ENCODE measurements at regions not wholly inside any gene's neighbourhood (a gene's known extent, or its start where the extent isn't known, plus 50 kb on each side); places are given as distances from the start of the nearest gene placed in this dataset.

DNA sequence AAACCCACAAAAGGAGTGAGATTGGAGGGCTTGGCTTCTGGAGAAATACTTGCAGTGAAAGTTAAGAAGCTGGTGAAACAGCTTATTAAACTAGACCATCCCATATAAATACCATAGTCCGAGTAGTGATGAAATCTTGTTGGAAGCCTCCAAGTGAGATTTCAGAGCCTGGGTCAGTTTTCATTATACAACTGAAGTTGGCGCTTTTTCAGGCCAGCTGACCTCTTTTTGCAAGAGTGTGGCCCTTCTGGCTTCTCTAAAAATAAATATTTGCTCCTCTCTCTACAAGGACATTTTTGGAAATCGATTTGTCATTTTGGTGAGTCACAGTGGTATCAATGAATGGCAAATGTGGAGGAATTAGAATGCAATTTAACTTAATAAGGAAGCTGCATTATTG, 51.2 kb upstream of the THRB start:
- H3K36me3 Mint-ChIP-seq (ENCODE audit: unreplicated experiment): no peaks in the 10 kb centered on the region
- H3K4me1 Mint-ChIP-seq (ENCODE audit: unreplicated experiment): peaks cover 5% of the 10 kb centered on the region
- DNase-seq (ENCODE audit: extremely low spot score, unreplicated experiment): no peak
- no peak overlapping the region for H3K27ac Mint-ChIP-seq (ENCODE audit: unreplicated experiment)
- TF ChIP-seq, protein P1, sequence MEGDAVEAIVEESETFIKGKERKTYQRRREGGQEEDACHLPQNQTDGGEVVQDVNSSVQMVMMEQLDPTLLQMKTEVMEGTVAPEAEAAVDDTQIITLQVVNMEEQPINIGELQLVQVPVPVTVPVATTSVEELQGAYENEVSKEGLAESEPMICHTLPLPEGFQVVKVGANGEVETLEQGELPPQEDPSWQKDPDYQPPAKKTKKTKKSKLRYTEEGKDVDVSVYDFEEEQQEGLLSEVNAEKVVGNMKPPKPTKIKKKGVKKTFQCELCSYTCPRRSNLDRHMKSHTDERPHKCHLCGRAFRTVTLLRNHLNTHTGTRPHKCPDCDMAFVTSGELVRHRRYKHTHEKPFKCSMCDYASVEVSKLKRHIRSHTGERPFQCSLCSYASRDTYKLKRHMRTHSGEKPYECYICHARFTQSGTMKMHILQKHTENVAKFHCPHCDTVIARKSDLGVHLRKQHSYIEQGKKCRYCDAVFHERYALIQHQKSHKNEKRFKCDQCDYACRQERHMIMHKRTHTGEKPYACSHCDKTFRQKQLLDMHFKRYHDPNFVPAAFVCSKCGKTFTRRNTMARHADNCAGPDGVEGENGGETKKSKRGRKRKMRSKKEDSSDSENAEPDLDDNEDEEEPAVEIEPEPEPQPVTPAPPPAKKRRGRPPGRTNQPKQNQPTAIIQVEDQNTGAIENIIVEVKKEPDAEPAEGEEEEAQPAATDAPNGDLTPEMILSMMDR (IDR thresholded peaks at IDR 0.05): no peak
- H3K9me3 Mint-ChIP-seq (ENCODE audit: unreplicated experiment): peaks cover 3% of the 10 kb centered on the region
- H3K4me3 Mint-ChIP-seq (ENCODE audit: unreplicated experiment): no peak overlapping the region
- H3K27me3 Mint-ChIP-seq (ENCODE audit: unreplicated experiment): peaks cover 4% of the 10 kb centered on the region

DNA sequence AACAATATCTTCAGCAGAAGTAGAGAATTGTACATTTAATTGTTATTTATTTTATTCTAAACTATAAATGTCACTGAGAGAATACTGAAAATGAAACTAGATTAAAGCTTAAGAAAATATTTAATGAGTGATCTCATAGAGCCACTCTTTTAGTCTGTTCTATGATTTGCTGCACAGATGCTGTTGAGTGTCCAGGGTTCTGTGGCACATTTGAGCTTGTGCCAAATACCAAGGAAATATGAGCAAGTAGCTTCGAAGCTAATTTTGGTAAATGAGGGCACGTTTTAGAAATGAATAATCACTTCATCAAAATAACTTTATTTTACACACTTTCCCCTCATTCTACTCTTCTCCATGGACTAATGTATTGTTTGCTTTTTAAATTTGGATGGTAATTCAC, 53.6 kb upstream of the THRB start:
- no peak for DNase-seq (ENCODE audit: extremely low spot score, unreplicated experiment)
- Mint-ChIP-seq H3K9me3 (ENCODE audit: unreplicated experiment) (peaks cover 4% of the 10 kb centered on the region), H3K27ac (ENCODE audit: unreplicated experiment) (no peak overlapping the region), H3K27me3 (ENCODE audit: unreplicated experiment) (peaks cover 2% of the 10 kb centered on the region), H3K4me3 (ENCODE audit: unreplicated experiment) (no peak overlapping the region), H3K4me1 (ENCODE audit: unreplicated experiment) (peaks cover 5% of the 10 kb centered on the region), H3K36me3 (ENCODE audit: unreplicated experiment) (no peaks in the 10 kb centered on the region)
- TF ChIP-seq, protein P1 (IDR thresholded peaks at IDR 0.05): no peak

DNA sequence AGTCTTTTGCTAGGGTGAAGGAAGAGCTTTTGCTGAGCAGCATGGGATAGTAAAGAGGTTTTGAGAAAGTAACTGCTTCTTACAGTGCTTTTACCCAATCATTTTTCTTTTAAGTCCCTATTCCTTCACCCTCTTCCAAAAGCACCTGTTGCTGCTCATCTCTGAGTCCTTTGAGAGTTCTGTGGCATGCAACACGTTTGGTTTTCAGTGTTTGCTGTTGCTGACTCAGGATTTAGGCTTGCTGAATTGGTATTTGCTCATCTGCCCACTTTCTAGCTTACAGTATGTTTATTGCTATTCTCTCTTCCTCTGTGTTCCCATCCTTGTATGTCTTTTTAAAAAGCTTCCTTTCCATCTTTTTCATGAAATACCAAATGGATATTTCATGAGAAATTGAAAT, 55.9 kb upstream of the THRB start:
- no peak overlapping the region for H3K4me3 Mint-ChIP-seq (ENCODE audit: unreplicated experiment)
- H3K27me3 Mint-ChIP-seq (ENCODE audit: unreplicated experiment): peaks cover 2% of the 10 kb centered on the region
- peaks cover 5% of the 10 kb centered on the region for H3K4me1 Mint-ChIP-seq (ENCODE audit: unreplicated experiment)
- DNase-seq (ENCODE audit: extremely low spot score, unreplicated experiment): no peak
- H3K9me3 Mint-ChIP-seq (ENCODE audit: unreplicated experiment): peaks cover 4% of the 10 kb centered on the region
- H3K27ac Mint-ChIP-seq (ENCODE audit: unreplicated experiment): no peak overlapping the region
- TF ChIP-seq, protein P1 (IDR thresholded peaks at IDR 0.05): no peak
- no peaks in the 10 kb centered on the region for H3K36me3 Mint-ChIP-seq (ENCODE audit: unreplicated experiment)

DNA sequence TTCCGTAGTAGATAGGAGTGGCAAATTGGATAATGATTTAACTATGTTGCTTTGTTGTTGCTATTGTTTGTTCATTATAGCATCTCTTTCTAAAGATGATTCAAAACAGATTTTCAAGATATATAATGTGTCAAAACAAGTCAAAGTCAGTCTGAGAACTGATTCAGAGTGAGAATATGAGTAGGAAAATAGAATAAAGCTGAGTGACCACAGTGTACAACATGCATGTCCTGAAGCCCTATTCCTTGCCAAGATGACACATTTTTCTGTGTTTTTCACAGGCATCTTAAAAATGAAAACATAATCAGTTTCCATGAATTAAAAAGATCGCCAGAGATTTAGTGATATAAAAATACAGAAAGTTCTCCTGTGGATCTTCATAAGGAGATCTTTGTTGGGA, 57.0 kb upstream of the THRB start:
- Mint-ChIP-seq H3K4me3 (ENCODE audit: unreplicated experiment) (no peak overlapping the region), H3K27me3 (ENCODE audit: unreplicated experiment) (peaks cover 2% of the 10 kb centered on the region), H3K36me3 (ENCODE audit: unreplicated experiment) (no peaks in the 10 kb centered on the region), H3K27ac (ENCODE audit: unreplicated experiment) (no peak overlapping the region), H3K4me1 (ENCODE audit: unreplicated experiment) (peaks cover 5% of the 10 kb centered on the region), H3K9me3 (ENCODE audit: unreplicated experiment) (peaks cover 4% of the 10 kb centered on the region)
- TF ChIP-seq, protein P1 (IDR thresholded peaks at IDR 0.05): no peak
- DNase-seq (ENCODE audit: extremely low spot score, unreplicated experiment): no peak

DNA sequence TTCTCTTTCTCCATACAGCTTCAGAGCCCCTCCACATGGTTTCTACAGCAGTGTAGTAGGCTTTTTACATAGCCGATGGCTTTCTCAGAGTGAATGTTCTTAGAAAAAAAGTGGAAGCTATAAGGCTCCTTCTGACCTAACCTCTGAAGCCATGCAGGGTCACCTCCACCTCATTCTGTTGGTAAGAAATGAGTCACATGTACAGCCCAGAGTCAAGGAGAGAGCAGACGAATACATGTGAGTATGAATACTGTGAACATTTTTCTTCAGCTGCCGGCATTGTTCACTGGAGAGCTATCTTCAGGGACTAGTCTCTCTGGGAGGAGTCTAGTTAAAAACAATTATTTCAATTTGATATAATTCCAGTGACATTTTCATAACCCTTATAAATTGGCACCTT, 68.2 kb upstream of the THRB start:
- peaks cover 4% of the 10 kb centered on the region for H3K27me3 Mint-ChIP-seq (ENCODE audit: unreplicated experiment)
- DNase-seq (ENCODE audit: extremely low spot score, unreplicated experiment): no peak
- no peak overlapping the region for H3K4me3 Mint-ChIP-seq (ENCODE audit: unreplicated experiment)
- H3K4me1 Mint-ChIP-seq (ENCODE audit: unreplicated experiment): no peaks in the 10 kb centered on the region
- H3K36me3 Mint-ChIP-seq (ENCODE audit: unreplicated experiment): peaks cover 5% of the 10 kb centered on the region
- TF ChIP-seq, protein P1 (IDR thresholded peaks at IDR 0.05): no peak
- H3K27ac Mint-ChIP-seq (ENCODE audit: unreplicated experiment): no peak overlapping the region
- H3K9me3 Mint-ChIP-seq (ENCODE audit: unreplicated experiment): peaks cover 10% of the 10 kb centered on the region

Measured in osteocyte (in vitro differentiated cells).